ENCODE measurements at regions not wholly inside any gene's neighbourhood (a gene's known extent, or its start where the extent isn't known, plus 50 kb on each side); places are given as distances from the start of the nearest gene placed in this dataset.
A peak's percentile ranks its signal among the peaks of the same experiment; 100 is the strongest.

DNA sequence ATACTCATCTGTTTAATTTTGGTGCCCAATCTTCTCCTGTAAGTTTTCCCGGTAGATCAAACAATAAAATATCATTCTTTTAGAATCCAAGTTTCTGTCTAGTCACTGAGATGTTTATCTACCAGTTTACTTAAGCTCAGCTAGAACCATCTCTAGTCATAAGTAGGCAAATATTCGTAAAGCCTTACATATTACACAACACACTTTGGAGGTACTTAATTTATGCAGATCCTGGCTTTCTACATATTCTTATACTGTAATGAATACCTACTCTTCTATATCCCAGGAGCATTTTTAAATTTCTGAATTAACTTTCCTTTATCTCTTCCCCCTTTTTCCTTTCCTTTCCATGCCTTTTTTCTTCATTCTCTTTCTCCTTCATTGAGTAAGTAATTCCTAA, 185.9 kb upstream of the ZBTB20 start:
- no peak for DNase-seq

DNA sequence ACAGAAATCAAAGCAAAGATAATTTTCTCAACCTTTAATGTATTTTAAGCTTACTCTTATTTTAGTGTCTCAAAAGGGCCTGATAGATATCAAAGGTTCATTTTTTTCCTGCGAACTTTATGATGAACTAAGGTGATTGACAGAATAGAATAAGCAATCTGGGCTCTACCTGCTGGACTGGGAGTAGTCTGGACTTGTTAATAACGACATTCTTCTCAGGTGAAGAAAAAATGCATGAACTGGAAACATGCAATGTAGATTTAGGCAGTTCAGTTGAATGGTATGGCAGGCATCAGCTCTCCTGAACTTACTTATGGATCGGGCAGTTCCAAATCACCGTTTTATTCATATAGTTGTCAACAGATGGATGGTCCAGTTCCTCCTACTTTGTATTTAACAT, 189.7 kb upstream of the ZBTB20 start:
- no peak for DNase-seq

DNA sequence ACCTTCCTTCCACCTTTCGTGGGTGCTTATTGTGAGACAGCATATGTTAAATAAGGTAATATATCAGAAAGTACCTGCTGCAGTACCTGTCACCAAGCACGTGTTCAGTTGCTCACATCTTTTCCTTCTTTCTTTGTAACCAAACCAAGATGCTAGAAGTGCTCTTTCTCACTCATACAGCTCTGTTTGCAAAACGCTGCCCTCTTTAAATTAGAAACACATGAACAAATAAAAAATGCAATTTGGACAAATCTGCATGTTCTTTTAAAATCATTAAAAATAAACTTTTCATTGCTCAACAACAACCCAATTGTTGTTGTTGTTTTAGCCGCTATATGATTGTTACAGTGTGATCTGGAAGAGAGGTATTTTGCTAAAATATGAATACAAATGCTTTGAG, 193.5 kb upstream of the ZBTB20 start:
- DNase-seq = no peak

DNA sequence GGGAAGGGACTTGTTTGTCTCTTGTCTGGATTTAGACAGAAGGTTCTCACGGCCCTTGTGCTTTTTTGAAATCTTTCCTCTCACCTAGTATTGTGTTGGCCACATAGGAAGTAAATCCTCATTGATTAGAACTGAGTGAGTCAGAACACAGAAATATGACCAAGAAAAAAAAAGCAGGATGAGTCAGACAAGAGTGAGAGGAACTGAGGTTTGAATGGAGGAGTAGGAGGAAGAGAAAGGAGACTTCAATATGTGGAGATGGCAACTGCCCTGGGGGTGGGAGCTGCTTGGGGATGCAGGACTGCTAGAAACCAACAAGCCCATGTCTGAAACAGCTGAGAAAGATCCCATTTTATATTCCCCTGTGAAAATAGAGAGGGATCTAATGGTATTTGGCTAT, 194.1 kb upstream of the ZBTB20 start:
- no peak for DNase-seq

DNA sequence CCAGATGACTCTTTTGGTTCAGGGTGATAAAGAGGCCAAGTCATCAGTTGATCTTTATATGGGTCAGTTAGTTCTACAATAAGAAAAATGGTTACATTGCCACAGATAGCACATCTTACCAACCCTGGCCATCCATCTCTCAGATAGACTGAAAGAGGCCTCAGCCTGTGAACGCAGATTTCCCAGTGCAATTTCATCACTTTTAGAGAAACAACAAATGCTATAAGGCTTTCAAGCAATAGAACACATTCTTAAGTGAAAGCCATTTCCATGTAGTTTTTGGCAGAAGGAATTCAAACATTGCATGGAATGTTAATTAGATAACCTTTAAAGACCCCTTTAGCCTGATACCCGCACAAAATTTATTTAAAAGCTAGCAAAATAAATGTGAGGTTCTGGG, 200.6 kb upstream of the ZBTB20 start:
- DNase-seq = no peak

DNA sequence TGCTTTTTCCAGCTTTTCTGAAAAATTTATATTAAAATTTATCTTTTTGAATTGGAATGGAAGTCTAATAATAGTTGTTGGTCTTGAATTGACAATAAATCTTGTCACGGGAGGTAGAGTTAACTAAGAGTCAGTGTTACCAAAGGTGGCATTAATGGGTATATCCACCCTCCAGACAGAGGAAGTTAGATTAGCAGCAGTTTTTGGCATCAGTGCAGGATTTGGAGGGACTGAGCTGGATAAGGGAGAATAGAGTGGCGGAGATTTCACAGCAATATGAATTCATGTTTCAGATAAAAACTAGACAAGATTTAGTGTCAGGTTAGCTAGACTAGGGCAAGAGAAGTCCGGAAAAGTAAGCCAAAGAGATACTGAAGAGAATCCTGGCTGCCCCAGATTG, 201.3 kb upstream of the ZBTB20 start:
- DNase-seq = no peak

DNA sequence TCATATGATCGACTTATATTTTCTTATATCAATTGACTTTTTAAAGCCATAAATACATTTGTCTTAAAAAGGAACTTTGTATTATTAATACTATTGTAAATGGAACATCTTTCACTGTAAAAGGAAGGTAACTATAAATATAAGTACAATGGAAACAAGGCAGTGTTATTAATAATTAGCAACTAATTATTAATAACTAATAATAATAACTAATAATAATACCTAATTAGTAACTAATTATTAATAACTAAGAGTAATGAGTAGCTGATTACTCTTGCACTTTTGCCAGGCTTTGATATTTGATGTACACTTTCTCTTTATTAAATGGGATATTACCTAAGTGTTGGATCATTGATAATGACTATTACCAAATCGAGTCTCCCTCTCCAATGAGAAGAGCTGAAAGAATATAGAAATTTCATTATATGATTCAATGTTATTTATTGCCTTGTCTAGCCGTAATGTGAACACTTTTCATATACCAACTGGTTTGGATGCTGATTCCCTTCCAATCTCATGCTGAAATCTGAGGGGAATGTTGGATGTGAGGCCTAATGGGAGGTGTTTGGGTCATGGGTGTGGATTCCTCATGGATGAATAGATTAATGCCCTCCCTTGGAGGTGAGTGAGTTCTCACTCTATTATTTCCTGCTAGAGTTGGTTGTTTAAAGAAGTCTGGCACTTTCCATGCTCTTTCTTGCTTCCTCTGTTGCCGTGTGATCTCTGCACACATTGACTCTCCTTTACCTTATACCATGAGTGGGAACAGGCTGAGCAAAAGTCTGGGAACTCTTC, 202.1 kb upstream of the ZBTB20 start:
- no peak for DNase-seq

DNA sequence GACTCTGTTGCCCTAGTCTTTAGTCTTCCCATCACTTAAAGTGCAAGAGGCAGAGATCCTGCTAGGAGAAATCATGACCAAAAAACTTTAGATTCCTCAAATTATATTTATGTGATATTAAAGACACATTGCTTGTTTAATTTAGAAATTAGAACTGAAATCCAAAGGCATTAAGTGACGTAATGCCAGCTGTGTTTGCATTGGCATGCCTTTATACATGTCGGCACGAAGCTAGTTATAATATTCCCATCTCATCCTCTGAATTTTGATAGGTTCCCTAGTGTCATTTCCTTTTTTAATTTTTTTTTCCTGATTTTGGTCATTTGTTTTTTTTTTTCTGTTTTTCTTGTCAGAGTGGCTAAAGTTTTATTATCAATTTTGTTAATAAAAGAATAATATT, 203.5 kb upstream of the ZBTB20 start:
- no peak for DNase-seq

DNA sequence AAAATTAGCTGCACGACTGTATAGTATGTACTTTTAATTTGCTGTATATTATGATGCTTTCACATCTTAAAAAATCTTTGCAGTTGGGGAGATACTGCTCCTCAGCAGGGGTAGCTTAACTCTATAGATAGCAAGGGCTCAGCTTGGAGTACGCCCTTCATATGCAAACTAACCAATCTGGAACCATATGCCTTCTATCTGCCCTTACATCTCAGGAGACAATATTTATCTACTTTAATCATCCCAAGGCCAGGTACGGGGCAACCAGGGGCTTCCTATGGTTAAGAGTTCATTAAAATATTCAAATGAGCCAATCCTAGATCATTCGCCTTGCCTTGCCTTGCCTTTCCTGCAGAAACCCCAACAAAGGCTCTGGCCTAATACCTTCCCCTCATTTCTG, 204.1 kb upstream of the ZBTB20 start:
- DNase-seq = no peak

DNA sequence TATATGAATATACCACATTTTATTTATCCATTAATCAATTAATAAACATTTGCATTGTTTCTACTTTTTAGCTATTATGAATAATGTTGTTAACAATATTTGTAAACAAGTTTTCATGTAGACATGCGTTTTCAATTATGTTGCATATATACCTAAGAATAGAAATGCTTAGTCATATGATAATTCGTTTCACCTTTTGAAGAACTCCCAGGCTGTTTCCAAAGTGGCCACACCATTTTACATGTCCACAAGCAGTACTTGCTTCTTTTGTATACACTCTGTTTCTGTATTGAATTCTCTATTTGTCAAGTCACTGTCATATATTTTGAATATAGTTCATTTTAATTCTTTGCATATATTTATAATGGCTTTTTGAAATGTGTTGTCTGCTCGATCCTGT, 206.9 kb upstream of the ZBTB20 start:
- DNase-seq = no peak

DNA sequence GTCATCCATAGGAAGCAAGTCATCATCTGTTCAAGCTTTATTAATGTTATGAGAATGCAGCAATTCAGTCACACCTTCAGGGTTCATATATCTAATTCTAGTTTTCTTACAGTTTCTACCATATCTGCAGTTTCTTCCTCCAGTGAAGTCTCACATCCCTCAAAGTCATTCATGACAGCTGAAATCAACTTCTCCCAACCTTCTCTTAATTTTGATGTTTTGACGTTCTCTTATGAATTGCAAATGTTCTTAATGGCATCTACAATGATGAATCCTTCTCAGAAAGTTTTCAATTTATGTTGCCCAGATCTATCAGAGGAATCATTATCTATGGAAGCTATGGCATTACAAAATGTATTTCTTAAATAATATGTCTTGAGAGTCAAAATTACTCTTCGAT, 210.4 kb upstream of the ZBTB20 start:
- DNase-seq = no peak

DNA sequence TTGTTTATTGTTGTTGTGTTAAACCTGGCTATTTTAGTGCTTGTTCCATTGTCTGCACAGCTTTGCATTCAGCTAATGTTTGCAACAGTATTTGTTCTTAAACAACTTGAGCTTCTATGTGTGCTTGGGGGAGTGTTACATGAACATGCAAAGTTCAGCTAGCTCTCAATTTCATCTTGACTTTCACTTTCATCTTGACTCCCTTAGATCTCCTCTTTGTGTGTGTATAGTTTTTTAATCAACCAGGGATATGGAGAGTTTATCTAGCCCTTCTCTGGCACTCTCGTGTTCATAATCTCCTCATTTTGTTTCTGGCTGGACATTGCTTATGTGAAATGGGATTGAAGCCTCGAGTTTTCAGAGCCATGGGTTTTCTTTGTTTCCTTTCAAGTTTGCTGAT, 212.4 kb upstream of the ZBTB20 start:
- DNase-seq = no peak

DNA sequence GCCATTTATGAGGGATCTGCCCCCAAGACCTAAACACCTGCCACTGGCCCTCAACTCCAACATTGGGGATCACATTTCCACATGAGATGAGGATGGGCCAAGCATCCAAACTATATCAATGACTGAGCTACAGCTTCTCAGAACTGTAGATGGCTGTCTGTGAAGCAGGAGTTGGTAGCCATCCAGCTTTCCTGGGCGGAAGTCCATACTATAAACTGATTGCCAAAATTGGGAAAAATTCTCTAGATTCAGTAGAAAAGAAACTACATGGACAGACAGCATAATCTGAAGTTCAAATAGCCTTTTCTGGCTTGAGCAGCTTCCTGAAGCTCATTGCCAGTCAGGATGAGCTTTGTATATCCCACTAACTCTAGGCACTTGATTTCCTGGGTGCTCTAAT, 214.7 kb upstream of the ZBTB20 start:
- DNase-seq = no peak

DNA sequence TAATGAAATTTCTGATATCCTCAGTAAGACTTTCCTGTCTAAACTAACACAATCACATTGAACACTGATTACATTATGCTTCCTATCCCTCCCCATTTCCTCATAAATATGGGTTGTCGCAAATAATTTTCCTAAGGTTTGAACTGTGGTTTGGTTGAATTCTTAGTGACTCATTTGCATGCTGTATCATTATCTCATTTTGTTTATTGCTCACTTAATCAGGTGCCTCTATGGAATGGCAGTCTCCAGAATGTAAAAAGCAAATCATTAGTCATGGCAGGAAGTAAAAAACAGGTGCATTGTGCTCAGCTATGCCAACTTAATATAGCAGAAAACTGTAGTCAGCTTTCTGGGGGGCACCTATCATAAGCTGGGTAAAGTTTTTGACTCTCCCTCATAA, 216.0 kb upstream of the ZBTB20 start:
- DNase-seq = no peak

DNA sequence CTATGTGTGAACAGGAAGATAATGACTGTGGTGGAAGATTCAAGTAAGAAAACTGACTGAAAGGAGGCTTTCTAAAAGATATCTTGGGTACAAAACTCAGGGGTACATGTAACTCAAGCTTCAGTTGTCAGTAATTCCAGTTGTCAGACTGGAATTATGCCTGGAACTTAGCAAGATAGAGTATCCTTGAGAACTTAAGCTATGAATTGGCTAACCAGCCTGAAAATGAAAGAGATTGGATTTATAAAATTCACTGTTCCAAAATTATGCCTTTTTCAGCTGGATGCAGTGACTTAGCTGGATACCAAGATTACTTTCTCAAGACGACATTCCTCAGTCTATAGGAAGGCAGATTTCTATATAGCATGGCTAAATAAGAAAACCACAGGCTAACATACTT, 221.9 kb upstream of the ZBTB20 start:
- no peak for DNase-seq

DNA sequence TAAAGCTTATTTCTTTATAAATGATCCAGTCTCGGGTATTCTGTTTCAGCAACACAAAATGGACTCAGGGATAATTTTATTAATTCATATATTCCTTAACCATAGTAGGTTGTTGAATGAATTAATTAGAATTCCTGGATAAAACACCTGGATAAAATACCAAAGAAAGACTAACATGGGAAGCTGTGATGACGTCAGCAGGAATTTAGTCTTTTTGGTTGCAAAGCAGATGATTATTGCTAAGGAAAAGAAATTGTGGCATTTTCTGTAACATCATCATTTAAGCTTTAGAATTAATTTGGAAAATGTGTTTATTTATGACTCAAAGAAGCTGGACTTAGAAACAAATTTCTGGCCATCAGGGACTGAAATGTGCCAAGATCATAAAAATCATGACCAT, 228.3 kb upstream of the ZBTB20 start:
- DNase-seq = no peak

DNA sequence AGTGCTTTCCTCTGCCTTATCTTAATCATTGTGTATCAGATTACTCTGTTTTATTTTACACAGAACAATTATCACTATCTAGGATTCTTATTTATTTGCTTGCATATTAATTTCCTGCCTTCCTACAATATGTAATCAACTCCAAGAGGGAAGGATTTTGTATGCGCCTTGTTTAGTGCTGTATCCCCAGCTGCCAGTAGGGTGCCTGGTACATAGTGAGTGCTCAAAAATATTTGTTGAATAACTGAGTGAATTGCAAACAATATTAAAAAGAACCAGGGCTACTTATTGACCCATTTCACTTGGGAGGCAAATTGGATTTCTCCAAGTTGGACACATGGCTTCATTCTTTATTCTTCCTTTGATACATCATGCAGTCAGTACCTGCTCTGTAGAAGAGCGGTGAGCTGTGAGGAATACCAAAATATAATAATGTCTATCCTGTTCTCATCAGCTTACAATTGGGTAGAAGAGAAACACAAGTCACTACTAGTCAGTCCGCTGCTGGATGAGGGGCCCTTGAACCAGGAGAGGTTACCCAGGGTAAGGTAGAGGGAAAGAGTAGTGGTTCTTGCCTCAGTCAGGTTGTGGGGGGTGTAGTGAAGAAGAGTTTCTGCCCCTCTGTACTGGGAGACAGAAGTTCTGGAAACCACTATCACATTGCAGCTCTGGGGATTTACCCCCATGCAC, 233.9 kb upstream of the ZBTB20 start:
- DNase-seq = no peak

DNA sequence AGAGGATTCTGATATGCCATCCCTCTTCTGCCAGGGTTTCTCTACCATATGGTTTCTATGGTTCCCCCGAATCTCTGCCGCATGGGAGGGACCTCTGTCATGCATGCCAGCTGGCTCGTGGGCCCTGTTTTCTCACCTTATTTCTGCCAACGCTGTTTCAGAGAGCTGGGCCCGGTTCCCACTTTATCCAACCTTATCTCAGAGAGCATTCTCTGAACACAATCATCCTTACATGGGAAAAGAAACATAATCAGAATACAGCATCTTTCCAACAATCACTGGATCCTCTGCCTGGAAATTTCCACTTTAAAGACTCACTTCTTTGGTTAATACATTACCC, 234.5 kb upstream of the ZBTB20 start:
- DNase-seq = peak; percentile 22 to 71

DNA sequence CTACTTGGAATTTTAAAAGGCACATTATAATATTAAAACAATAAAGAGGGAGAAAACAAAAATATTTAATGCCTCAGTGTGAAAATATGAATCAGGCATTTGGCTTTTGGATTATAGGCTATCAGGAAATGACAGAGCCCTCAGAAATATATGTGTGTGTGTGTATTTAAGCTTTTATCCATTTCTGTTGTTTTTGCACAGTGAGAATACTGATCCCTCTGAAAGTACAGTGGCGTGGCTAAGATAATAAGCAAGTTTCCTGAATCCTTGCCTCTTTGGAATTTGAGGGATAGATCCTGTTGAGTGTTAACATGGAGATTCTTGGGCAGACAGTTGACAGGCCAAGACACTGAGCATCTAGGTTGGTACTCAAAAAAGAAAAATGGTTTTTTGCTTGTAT, 234.8 kb upstream of the ZBTB20 start:
- DNase-seq = no peak

DNA sequence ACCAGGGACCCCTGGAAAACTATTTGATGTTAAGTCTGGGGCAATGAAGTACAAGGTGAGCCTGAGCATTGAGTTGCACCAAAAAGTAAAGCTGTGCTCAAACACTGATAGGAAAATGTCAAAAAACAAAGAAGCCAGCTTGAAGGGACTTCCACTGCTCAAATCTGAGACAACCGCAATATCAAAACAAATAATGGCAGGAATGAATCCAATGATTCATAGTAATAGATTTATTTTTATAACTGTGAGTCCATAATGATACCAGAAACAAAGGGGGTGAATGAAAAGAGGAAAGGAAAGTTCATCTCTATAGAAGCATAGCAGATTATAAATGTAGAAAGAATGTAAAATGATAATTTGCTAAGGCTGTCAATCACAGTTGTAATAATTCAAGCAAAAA, 237.3 kb upstream of the ZBTB20 start:
- DNase-seq = no peak

DNA sequence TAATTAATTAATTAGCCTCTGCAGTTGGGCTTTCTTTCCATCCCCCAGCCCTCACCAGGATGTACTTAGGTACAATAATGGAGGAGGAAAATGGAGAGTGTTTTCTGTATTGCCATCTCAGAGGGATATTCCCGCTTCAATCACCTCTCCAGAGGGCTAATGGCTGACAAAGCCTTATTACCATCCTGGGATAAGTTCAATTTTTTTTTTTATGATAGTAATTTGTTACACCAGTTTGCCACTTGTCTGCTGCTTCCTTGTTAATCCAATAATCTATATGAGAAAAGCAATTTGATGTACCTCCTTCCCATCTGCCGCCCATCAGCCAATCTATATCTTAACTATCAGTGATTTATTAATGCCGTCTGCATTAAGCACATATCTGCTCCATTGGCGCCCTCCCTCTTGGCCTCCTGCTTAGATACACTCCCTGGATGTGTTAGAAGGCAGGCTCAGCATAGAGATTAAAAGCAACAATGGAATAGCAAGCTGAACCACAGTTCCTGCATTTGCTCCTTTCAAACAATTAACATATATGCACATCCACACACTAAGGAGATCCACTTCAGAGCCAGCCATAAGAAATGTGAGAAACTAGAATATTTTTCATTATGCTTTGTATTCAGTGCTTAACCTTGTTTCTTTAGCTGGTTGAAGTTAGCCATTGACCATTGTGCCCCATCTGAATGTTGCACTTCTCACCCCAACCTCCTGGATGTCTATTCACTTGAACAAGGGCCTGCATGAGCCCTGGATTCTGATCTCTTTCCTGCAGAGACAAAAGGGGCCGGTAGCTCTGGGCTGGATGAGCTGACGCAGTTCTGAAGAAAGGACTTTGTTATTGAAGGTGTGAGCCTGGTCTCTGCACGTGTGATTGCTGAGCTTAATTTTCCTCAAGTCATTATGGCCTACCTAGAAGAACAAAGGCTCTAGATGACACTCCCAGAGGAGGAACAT, 237.3 kb upstream of the GAP43 start:
- DNase-seq = no peak

DNA sequence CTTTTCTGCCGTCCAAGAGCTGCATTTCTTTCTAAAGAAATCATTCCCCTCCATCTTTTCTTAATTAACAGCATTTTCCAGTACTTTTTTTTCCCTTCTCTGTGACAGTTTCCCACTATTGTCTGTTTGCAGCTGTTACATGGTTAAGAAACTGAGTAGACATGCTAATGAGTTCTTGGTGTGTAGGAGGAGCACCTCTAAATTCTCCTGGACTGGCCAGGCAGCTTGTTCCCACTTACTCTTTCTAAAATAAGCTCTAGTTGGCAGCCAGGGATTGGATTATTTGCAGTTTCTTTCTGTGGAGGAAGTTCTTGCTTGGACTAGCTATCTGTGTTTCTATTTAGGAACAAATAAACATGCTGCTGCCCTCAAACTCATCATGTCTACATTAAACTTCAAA, 235.1 kb upstream of the GAP43 start:
- no peak for DNase-seq

DNA sequence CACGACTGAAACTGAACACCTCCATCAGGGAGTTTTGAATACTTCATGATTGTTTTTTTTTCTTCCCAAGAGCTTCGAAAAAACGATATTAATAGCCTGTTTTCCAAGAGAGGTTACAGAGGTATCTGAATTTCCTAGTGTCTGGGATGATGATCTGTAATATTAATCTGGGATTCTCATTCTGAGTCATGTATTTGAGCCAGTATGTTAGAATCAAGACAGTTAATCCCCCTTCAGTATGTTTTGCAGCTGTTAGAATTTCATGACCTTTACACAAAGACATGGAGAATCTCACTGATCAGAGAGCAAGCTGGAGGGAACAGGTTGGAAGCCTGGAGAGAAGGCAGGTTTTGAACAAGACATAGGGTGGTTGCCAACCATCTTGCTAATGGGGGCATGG, 234.5 kb upstream of the GAP43 start:
- no peak for DNase-seq

DNA sequence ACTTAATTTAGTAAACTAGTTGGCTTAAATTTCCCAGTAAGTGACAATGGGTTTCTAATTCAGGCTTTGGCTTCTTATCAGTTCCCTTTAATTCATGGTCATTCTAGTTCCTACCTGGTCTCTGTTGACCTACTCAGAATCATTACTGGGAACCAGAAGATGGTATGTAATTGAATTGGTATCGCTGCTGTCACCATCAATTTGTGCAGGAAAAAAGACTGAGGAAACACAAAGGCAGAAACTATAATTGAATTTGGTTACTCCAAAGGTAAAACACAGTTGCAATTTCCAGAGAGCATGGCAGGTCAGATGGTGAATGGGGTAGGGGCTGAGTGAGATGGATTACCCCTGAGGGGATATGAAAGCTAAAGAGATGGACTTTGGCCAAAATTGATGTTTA, 226.5 kb upstream of the GAP43 start:
- DNase-seq = no peak

Data from cerebellar nuclear complex (tissue), 1 donor.